HG03342 (cell line): ENCODE measurements at regions not wholly inside any gene's neighbourhood (a gene's known extent, or its start where the extent isn't known, plus 50 kb on each side); places are given as distances from the start of the nearest gene placed in this dataset.
"Not testable (repeated sequence)": the region's sequence is repeated elsewhere in the genome, so short reads cannot be mapped to it uniquely, and the experiment has no call there.

Experiments used
- ATAC-seq: cut with Tn5 transposase; IDR thresholded peaks from one replicate; pipeline ENCODE4 v1.9.1; 2021; ENCODE audit warnings: mild to moderate bottlenecking, moderate library complexity; ENCODE audit not compliant: unreplicated experiment

- ATAC-seq, result no peak
These were observed 1962.3 kb upstream of the CDH6 start for GRCh38 chr5:29231154-29231553.

- ATAC-seq, result no peak
These were observed 1962.9 kb upstream of the CDH6 start for GRCh38 chr5:29230591-29230990.

- ATAC-seq, result no peak
These were observed 1964.0 kb upstream of the CDH6 start for GRCh38 chr5:29229461-29229860.

GRCh38 chr5:29218138-29218537 lies 1975.3 kb upstream of the CDH6 start:
- no peak for ATAC-seq

GRCh38 chr5:29214839-29215238 lies 1978.6 kb upstream of the CDH6 start:
- no peak for ATAC-seq

GRCh38 chr5:29213475-29213874 lies 1980.0 kb upstream of the CDH6 start:
- no peak for ATAC-seq

GRCh38 chr5:29208024-29208423 lies 1985.5 kb upstream of the CDH6 start:
- no peak for ATAC-seq

- ATAC-seq, result no peak
These were observed 1990.4 kb upstream of the CDH6 start for GRCh38 chr5:29203049-29203448.

GRCh38 chr5:29197631-29198454 lies 1995.6 kb upstream of the CDH6 start:
- no peak for ATAC-seq

GRCh38 chr5:29193972-29194371 lies 1999.5 kb upstream of the CDH6 start:
- no peak for ATAC-seq

GRCh38 chr5:29191269-29192048 lies 2002.0 kb upstream of the CDH6 start:
- not testable (repeated sequence) for ATAC-seq

- ATAC-seq, result not testable (repeated sequence)
These were observed 2003.1 kb upstream of the CDH6 start for GRCh38 chr5:29190398-29190797.

GRCh38 chr5:29186380-29186779 lies 2007.1 kb upstream of the CDH6 start:
- not testable (repeated sequence) for ATAC-seq

- no peak for ATAC-seq
These were observed 2007.9 kb upstream of the CDH6 start for GRCh38 chr5:29185558-29185957.

- no peak for ATAC-seq
These were observed 2017.7 kb upstream of the CDH6 start for GRCh38 chr5:29175774-29176173.

GRCh38 chr5:29170599-29170998 lies 2022.9 kb upstream of the CDH6 start:
- ATAC-seq, result no peak

- no peak for ATAC-seq
These were observed 2023.6 kb upstream of the CDH6 start for GRCh38 chr5:29169886-29170285.

GRCh38 chr5:29162297-29162696 lies 2031.2 kb upstream of the CDH6 start:
- ATAC-seq, result no peak

- no peak for ATAC-seq
These were observed 2031.8 kb upstream of the CDH6 start for GRCh38 chr5:29161399-29162291.

GRCh38 chr5:29157975-29158374 lies 2035.5 kb upstream of the CDH6 start:
- ATAC-seq, result no peak

GRCh38 chr5:29150840-29151239 lies 2042.6 kb upstream of the CDH6 start:
- no peak for ATAC-seq
